Small intestine (tissue), 7 donors: ENCODE measurements at regions not wholly inside any gene's neighbourhood (a gene's known extent, or its start where the extent isn't known, plus 50 kb on each side); places are given as distances from the start of the nearest gene placed in this dataset.

Source experiments
- DNase-seq, 2 donors: peaks; one replicate each; pipeline versions ENCODE4 v3.0.0 to v3.0.0-alpha.2; 2013
- FAIRE-seq: peaks from 2 replicates; lab custom pipeline; 2012; peaks lifted over from hg19 to GRCh38; lab: Jason Lieb, UNC
- H3K27ac ChIP-seq, 3 donors: one replicate each; pipeline ENCODE4 v1.5.1; 2013; ENCODE audit warnings: low read length in 2 of 3, mild to moderate bottlenecking in 2 of 3, control low read depth in 1 of 3, inconsistent platforms in 1 of 3, low read depth in 1 of 3, moderate library complexity in 1 of 3
- H3K27me3 ChIP-seq, 3 donors: one replicate each; pipeline ENCODE4 v1.6.1; 2013; ENCODE audit warnings: low read length in 3 of 3, inconsistent platforms in 1 of 3; ENCODE audit not compliant: control insufficient read depth in 3 of 3, insufficient read depth in 3 of 3
- H3K36me3 ChIP-seq, 3 donors: one replicate each; pipeline ENCODE4 v1.6.1; 2013; ENCODE audit warnings: low read length in 3 of 3, inconsistent platforms in 1 of 3, low read depth in 1 of 3, mild to moderate bottlenecking in 1 of 3, moderate library complexity in 1 of 3; ENCODE audit not compliant: control insufficient read depth in 3 of 3, insufficient read depth in 2 of 3
- H3K4me1 ChIP-seq, 3 donors: one replicate each; pipeline ENCODE4 v1.6.1; 2013; ENCODE audit warnings: low read length in 2 of 3, inconsistent platforms in 1 of 3, low read depth in 1 of 3, mild to moderate bottlenecking in 1 of 3, moderate library complexity in 1 of 3; ENCODE audit not compliant: control insufficient read depth in 3 of 3, insufficient read depth in 2 of 3
- H3K4me3 ChIP-seq, 3 donors: one replicate each; pipeline ENCODE4 v1.5.1; 2013; ENCODE audit warnings: low read length in 3 of 3, control low read depth in 1 of 3, inconsistent platforms in 1 of 3, low read depth in 1 of 3, mild to moderate bottlenecking in 1 of 3, moderate library complexity in 1 of 3
- H3K9me3 ChIP-seq, 2 donors: one replicate each; pipeline ENCODE4 v1.6.1; 2013; ENCODE audit warnings: low read depth in 1 of 2, low read length in 1 of 2; ENCODE audit not compliant: control insufficient read depth in 2 of 2, insufficient read depth in 1 of 2
- WGBS, 3 donors: extraction: QIAGEN DNeasy Blood & Tissue Kit; methylation state at CpG; one replicate each; pipeline ENCODE4 v1.1.7; 2013; 5-methylcytosine and 5-hydroxymethylcytosine counted together
- donor health status: healthy with polysubstance abuse.
- donor health status: control.
- donor health status: control.
- donor health status: Bipolar disorder and iron deficiency.
- donor health status: healthy.

- H3K27me3 ChIP-seq, result no peaks in the 10 kb centered on the region
- no peak for DNase-seq
- no peaks in the 10 kb centered on the region for H3K36me3 ChIP-seq
- H3K4me3 ChIP-seq, result no peak overlapping the region
- H3K9me3 ChIP-seq, result no peaks in the 10 kb centered on the region
- WGBS, 3 donors, result 71 to 78% (median 77%) methylated on average over 2 of the region's 2 CpGs
- no peak overlapping the region for H3K27ac ChIP-seq
- FAIRE-seq, result no peak
- no peaks in the 10 kb centered on the region for H3K4me1 ChIP-seq
These were observed 1023.1 kb downstream of the SUCLG1 start for GRCh38 chr2:83435989-83436388.

GRCh38 chr2:83420993-83421392 lies 1038.1 kb downstream of the SUCLG1 start:
- Histone ChIP-seq H3K4me3 (no peak overlapping the region), H3K4me1 (no peaks in the 10 kb centered on the region), H3K36me3 (no peaks in the 10 kb centered on the region), H3K9me3 (peaks cover 0 to 15% of the 10 kb centered on the region in 2 donors), H3K27ac (no peak overlapping the region), H3K27me3 (no peaks in the 10 kb centered on the region)
- FAIRE-seq (no peak), DNase-seq (no peak)
- 82 to 97% (median 88%) methylated on average over 1 of the region's 1 CpG for WGBS, 3 donors

GRCh38 chr2:83394134-83394904 lies 1064.8 kb downstream of the SUCLG1 start:
- FAIRE-seq, result no peak
- H3K9me3 ChIP-seq, result no peaks in the 10 kb centered on the region
- no peak overlapping the region for H3K4me3 ChIP-seq
- no peak overlapping the region for H3K27ac ChIP-seq
- no peak for DNase-seq
- H3K4me1 ChIP-seq, result no peaks in the 10 kb centered on the region
- no peaks in the 10 kb centered on the region for H3K27me3 ChIP-seq
- no peaks in the 10 kb centered on the region for H3K36me3 ChIP-seq
- WGBS, 3 donors, result 54 to 60% (median 54%) methylated on average over 3 of the region's 3 CpGs

GRCh38 chr2:83388804-83389203 lies 1070.3 kb downstream of the SUCLG1 start:
- 62 to 74% (median 70%) methylated on average over 1 of the region's 1 CpG for WGBS, 3 donors
- no peak overlapping the region for H3K27ac ChIP-seq
- no peaks in the 10 kb centered on the region for H3K27me3 ChIP-seq
- no peak overlapping the region for H3K4me3 ChIP-seq
- no peaks in the 10 kb centered on the region for H3K9me3 ChIP-seq
- no peak for FAIRE-seq
- no peak for DNase-seq
- H3K4me1 ChIP-seq, result no peaks in the 10 kb centered on the region
- H3K36me3 ChIP-seq, result no peaks in the 10 kb centered on the region

GRCh38 chr2:83386549-83386948 lies 1072.5 kb downstream of the SUCLG1 start:
- Histone ChIP-seq H3K27me3 (no peaks in the 10 kb centered on the region), H3K4me3 (no peak overlapping the region), H3K36me3 (no peaks in the 10 kb centered on the region), H3K9me3 (no peaks in the 10 kb centered on the region), H3K27ac (no peak overlapping the region), H3K4me1 (no peaks in the 10 kb centered on the region)
- 36 to 63% (median 44%) methylated on average over 1 of the region's 1 CpG for WGBS, 3 donors
- DNase-seq, result no peak
- FAIRE-seq, result no peak

GRCh38 chr2:83378921-83379320 lies 1080.2 kb downstream of the SUCLG1 start:
- no peak for FAIRE-seq
- Histone ChIP-seq H3K9me3 (peaks cover 0 to 8% of the 10 kb centered on the region in 2 donors), H3K4me3 (no peak overlapping the region), H3K4me1 (no peaks in the 10 kb centered on the region), H3K27me3 (no peaks in the 10 kb centered on the region), H3K36me3 (no peaks in the 10 kb centered on the region), H3K27ac (no peak overlapping the region)
- DNase-seq, result no peak

- peaks cover 0 to 8% of the 10 kb centered on the region in 2 donors for H3K9me3 ChIP-seq
- no peaks in the 10 kb centered on the region for H3K36me3 ChIP-seq
- no peaks in the 10 kb centered on the region for H3K4me1 ChIP-seq
- FAIRE-seq (no peak), DNase-seq (no peak)
- H3K27ac ChIP-seq, result no peak overlapping the region
- H3K27me3 ChIP-seq, result no peaks in the 10 kb centered on the region
- 39 to 65% (median 49%) methylated on average over 2 of the region's 2 CpGs for WGBS, 3 donors
- no peak overlapping the region for H3K4me3 ChIP-seq
These were observed 1082.3 kb downstream of the SUCLG1 start for GRCh38 chr2:83376731-83377130.

GRCh38 chr2:83370419-83370762 lies 1088.7 kb downstream of the SUCLG1 start:
- 50 to 77% (median 52%) methylated on average over 2 of the region's 2 CpGs for WGBS, 3 donors
- H3K36me3 ChIP-seq, result no peaks in the 10 kb centered on the region

More at GRCh38 chr2:83370419-83370762, 1088.7 kb downstream of the SUCLG1 start:
- Histone ChIP-seq H3K9me3 (no peaks in the 10 kb centered on the region), H3K27me3 (no peaks in the 10 kb centered on the region), H3K4me1 (no peaks in the 10 kb centered on the region), H3K27ac (no peak overlapping the region), H3K4me3 (no peak overlapping the region)
- no peak for DNase-seq
- no peak for FAIRE-seq
